DOHH2 (cell line): ENCODE measurements at regions not wholly inside any gene's neighbourhood (a gene's known extent, or its start where the extent isn't known, plus 50 kb on each side); places are given as distances from the start of the nearest gene placed in this dataset.

Experiments used
- H3F3A ChIP-seq: fragments of 200-600 bp; sonication (generic), shearing (Covaris generic); 2 replicates; pipeline ENCODE4 v1.6.0; 2016; ENCODE audit warnings: antibody characterized with exemption, mild to moderate bottlenecking; ENCODE audit not compliant: control insufficient read depth, insufficient read depth
- H3K27ac ChIP-seq: fragments of 200-600 bp; sonication (generic); 2 replicates; pipeline ENCODE4 v1.5.1; 2014; ENCODE audit warnings: low read depth, mild to moderate bottlenecking, low read length, moderate library complexity
- H3K27me3 ChIP-seq: fragments of 200-600 bp; sonication (generic); 2 replicates; pipeline ENCODE4 v1.6.1; 2014; ENCODE audit warnings: mild to moderate bottlenecking, low read length, mixed read lengths; ENCODE audit not compliant: control insufficient read depth
- H3K36me3 ChIP-seq: fragments of 200-600 bp; sonication (generic); 2 replicates; pipeline ENCODE4 v1.6.1; 2014; ENCODE audit warnings: mild to moderate bottlenecking, low read length, moderate library complexity, mixed read lengths; ENCODE audit not compliant: control insufficient read depth
- H3K4me1 ChIP-seq: fragments of 200-600 bp; sonication (generic); 2 replicates; pipeline ENCODE4 v1.6.1; 2014; ENCODE audit warnings: mild to moderate bottlenecking, low read length, mixed read lengths; ENCODE audit not compliant: control insufficient read depth
- H3K4me2 ChIP-seq: fragments of 200-600 bp; sonication (generic); 2 replicates; pipeline ENCODE4 v1.6.0; 2014; ENCODE audit warnings: mild to moderate bottlenecking, low read length, moderate library complexity
- H3K4me3 ChIP-seq: fragments of 200-600 bp; sonication (generic); 2 replicates; pipeline ENCODE4 v1.5.1; 2014; ENCODE audit warnings: mild to moderate bottlenecking, low read length, mixed read lengths
- H3K79me2 ChIP-seq: fragments of 200-600 bp; sonication (generic); 2 replicates; pipeline ENCODE4 v1.6.1; 2014; ENCODE audit warnings: mild to moderate bottlenecking, low read length, mixed read lengths; ENCODE audit not compliant: control insufficient read depth
- H3K9me2 ChIP-seq: fragments of 200-600 bp; sonication (generic); replicated peaks from 2 replicates; pipeline ENCODE4 v1.6.1; 2014; ENCODE audit warnings: mild to moderate bottlenecking, low read length, mixed read lengths; ENCODE audit not compliant: control insufficient read depth
- H3K9me3 ChIP-seq: fragments of 200-600 bp; sonication (generic); 2 replicates; pipeline ENCODE4 v1.6.1; 2014; ENCODE audit warnings: antibody characterized with exemption, low read length, mixed read lengths; ENCODE audit not compliant: control insufficient read depth, insufficient read depth
- H4K20me1 ChIP-seq: fragments of 200-600 bp; sonication (generic); 2 replicates; pipeline ENCODE4 v1.6.0; 2014; ENCODE audit warnings: low read depth, mild to moderate bottlenecking, antibody characterized with exemption, low read length, moderate library complexity; ENCODE audit not compliant: control insufficient read depth, insufficient read depth
- EZH2phosphoT487 ChIP-seq: fragments of 200-600 bp; sonication (generic); IDR thresholded peaks from 2 replicates; pipeline ENCODE4 v1.6.1; 2017; ENCODE audit warnings: borderline replicate concordance, mild to moderate bottlenecking, antibody characterized with exemption, low read length, moderate library complexity, mixed read lengths
- TF ChIP-seq, protein P1 (sequence below): fragments of 200-600 bp; sonication (generic); IDR thresholded peaks from one replicate; pipeline ENCODE4 v1.5.1; 2014; ENCODE audit warnings: antibody characterized with exemption, mild to moderate bottlenecking, low read depth, low read length; ENCODE audit not compliant: poor library complexity, severe bottlenecking

GRCh38 chr5:96155147-96155546 lies 193.5 kb upstream of the ELL2 start:
- Histone ChIP-seq H3K4me2 (no peak overlapping the region), H4K20me1 (no peaks in the 10 kb centered on the region), H3K9me2 (no peaks in the 10 kb centered on the region), H3K27me3 (0 out of 2 replicates have a peak, but pooled peaks cover 2% of the 10 kb centered on the region), H3K4me3 (no peak overlapping the region), H3K36me3 (no peaks in the 10 kb centered on the region), H3K9me3 (no peaks in the 10 kb centered on the region), H3K27ac (no peak overlapping the region), H3K4me1 (no peaks in the 10 kb centered on the region), H3K79me2 (no peaks in the 10 kb centered on the region), H3F3A (no peaks in the 10 kb centered on the region)
- TF ChIP-seq, protein P1, sequence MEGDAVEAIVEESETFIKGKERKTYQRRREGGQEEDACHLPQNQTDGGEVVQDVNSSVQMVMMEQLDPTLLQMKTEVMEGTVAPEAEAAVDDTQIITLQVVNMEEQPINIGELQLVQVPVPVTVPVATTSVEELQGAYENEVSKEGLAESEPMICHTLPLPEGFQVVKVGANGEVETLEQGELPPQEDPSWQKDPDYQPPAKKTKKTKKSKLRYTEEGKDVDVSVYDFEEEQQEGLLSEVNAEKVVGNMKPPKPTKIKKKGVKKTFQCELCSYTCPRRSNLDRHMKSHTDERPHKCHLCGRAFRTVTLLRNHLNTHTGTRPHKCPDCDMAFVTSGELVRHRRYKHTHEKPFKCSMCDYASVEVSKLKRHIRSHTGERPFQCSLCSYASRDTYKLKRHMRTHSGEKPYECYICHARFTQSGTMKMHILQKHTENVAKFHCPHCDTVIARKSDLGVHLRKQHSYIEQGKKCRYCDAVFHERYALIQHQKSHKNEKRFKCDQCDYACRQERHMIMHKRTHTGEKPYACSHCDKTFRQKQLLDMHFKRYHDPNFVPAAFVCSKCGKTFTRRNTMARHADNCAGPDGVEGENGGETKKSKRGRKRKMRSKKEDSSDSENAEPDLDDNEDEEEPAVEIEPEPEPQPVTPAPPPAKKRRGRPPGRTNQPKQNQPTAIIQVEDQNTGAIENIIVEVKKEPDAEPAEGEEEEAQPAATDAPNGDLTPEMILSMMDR = no peak
- no peak for TF ChIP-seq EZH2phosphoT487

DNA sequence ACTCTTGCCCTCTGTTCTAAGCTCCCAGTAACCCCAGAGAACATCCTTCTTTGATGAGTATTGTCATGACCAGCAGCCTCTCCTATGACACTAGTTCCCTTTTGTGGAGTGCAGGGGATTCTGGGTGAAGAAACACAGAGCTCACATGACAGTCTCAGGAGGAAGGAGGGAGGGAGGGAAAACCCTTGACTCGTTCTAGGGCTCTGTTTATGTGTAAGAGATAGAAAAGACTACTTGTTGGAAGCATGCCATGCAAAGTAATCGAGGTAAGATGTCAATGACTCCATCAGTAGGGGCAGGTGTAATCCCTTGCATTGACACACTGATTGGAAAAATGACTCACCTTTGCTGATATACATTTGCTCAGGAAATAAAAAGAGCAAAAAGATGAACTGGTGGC lies 190.2 kb upstream of the ELL2 start:
- TF ChIP-seq, protein P1 = no peak
- TF ChIP-seq EZH2phosphoT487 = no peak
- H3K4me1 ChIP-seq = no peaks in the 10 kb centered on the region
- no peaks in the 10 kb centered on the region for H3K79me2 ChIP-seq
- H3K9me3 ChIP-seq = no peaks in the 10 kb centered on the region
- no peak overlapping the region for H3K4me3 ChIP-seq
- H3K4me2 ChIP-seq = no peak overlapping the region
- no peaks in the 10 kb centered on the region for H3F3A ChIP-seq
- no peaks in the 10 kb centered on the region for H3K9me2 ChIP-seq
- H4K20me1 ChIP-seq = no peaks in the 10 kb centered on the region
- H3K27me3 ChIP-seq = no peaks in the 10 kb centered on the region
- no peak overlapping the region for H3K27ac ChIP-seq
- H3K36me3 ChIP-seq = no peaks in the 10 kb centered on the region

GRCh38 chr5:96150007-96150406 lies 188.4 kb upstream of the ELL2 start:
- H3K27ac ChIP-seq = no peak overlapping the region
- no peak overlapping the region for H3K4me2 ChIP-seq
- no peaks in the 10 kb centered on the region for H3K79me2 ChIP-seq
- no peak for TF ChIP-seq EZH2phosphoT487
- no peak overlapping the region for H3K4me3 ChIP-seq
- H3F3A ChIP-seq = no peaks in the 10 kb centered on the region
- no peaks in the 10 kb centered on the region for H3K27me3 ChIP-seq
- no peaks in the 10 kb centered on the region for H3K36me3 ChIP-seq
- no peaks in the 10 kb centered on the region for H4K20me1 ChIP-seq
- H3K9me2 ChIP-seq = no peaks in the 10 kb centered on the region
- H3K9me3 ChIP-seq = no peaks in the 10 kb centered on the region
- no peaks in the 10 kb centered on the region for H3K4me1 ChIP-seq

- Histone ChIP-seq H3K4me2 (no peak overlapping the region), H3K9me2 (no peaks in the 10 kb centered on the region), H3K4me3 (no peak overlapping the region), H4K20me1 (no peaks in the 10 kb centered on the region), H3K79me2 (no peaks in the 10 kb centered on the region), H3K27me3 (no peaks in the 10 kb centered on the region), H3K27ac (no peak overlapping the region), H3F3A (no peaks in the 10 kb centered on the region), H3K4me1 (no peaks in the 10 kb centered on the region), H3K36me3 (no peaks in the 10 kb centered on the region), H3K9me3 (no peaks in the 10 kb centered on the region)
- TF ChIP-seq EZH2phosphoT487 = no peak
- TF ChIP-seq, protein P1 = no peak
Observed at GRCh38 chr5:96149546-96149945, 187.9 kb upstream of the ELL2 start.
